ENCODE measurements at regions not wholly inside any gene's neighbourhood (a gene's known extent, or its start where the extent isn't known, plus 50 kb on each side); places are given as distances from the start of the nearest gene placed in this dataset.
"Not testable (repeated sequence)": the region's sequence is repeated elsewhere in the genome, so short reads cannot be mapped to it uniquely, and the experiment has no call there.

DNA sequence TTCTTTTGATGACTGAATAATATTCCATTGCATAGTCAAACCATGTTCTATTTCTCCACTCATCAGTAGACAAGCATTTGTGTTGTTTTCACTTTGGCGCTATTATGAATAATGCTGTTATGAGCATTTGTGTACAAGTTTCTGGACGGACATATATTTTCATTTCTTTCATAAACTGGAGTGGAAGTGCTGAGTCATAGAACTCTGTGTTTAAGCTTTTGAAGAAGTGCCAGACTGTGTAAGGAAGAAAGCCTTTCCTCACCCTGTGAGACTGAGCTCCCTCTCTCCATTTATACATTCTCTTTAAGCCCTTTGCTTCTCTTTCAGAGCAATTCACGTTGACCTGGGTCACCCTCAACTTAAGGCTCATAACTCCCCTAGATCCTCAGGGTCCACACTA is 169.5 kb downstream of the OTOP1 start:
- not testable (repeated sequence) for TF ChIP-seq EZH2phosphoT487 (IDR thresholded peaks at IDR 0.05; ENCODE audit: low read length)
- TF ChIP-seq, protein P1, sequence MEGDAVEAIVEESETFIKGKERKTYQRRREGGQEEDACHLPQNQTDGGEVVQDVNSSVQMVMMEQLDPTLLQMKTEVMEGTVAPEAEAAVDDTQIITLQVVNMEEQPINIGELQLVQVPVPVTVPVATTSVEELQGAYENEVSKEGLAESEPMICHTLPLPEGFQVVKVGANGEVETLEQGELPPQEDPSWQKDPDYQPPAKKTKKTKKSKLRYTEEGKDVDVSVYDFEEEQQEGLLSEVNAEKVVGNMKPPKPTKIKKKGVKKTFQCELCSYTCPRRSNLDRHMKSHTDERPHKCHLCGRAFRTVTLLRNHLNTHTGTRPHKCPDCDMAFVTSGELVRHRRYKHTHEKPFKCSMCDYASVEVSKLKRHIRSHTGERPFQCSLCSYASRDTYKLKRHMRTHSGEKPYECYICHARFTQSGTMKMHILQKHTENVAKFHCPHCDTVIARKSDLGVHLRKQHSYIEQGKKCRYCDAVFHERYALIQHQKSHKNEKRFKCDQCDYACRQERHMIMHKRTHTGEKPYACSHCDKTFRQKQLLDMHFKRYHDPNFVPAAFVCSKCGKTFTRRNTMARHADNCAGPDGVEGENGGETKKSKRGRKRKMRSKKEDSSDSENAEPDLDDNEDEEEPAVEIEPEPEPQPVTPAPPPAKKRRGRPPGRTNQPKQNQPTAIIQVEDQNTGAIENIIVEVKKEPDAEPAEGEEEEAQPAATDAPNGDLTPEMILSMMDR (IDR thresholded peaks at IDR 0.05; ENCODE audit: low read length) = not testable (repeated sequence)
